ENCODE measurements at regions not wholly inside any gene's neighbourhood (a gene's known extent, or its start where the extent isn't known, plus 50 kb on each side); places are given as distances from the start of the nearest gene placed in this dataset.

GRCh38 chr5:3049261-3049660 lies 297.8 kb upstream of the IRX2 start:
- TF ChIP-seq CTCF (IDR thresholded peaks at IDR 0.05 in 4 of 5, conservative IDR thresholded peaks at IDR 0.05 in 1 of 5) (no peak), POLR2A (IDR thresholded peaks at IDR 0.05) (no peak)
